ENCODE measurements at regions not wholly inside any gene's neighbourhood (a gene's known extent, or its start where the extent isn't known, plus 50 kb on each side); places are given as distances from the start of the nearest gene placed in this dataset.

- TF ChIP-seq HNRNPH1 (optimal IDR thresholded peaks at IDR 0.05; ENCODE audit: low read depth, low read length), result no peak
- no peak for TF ChIP-seq ZMIZ1 (IDR thresholded peaks at IDR 0.05; ENCODE audit: low read depth in 2 of 2, low read length in 2 of 2)
These were observed 51.5 kb upstream of the TMEM200A start for GRCh38 chr6:130314271-130314670.

Measured in K562 (cell line).